AG08396 (cell line): ENCODE measurements at regions not wholly inside any gene's neighbourhood (a gene's known extent, or its start where the extent isn't known, plus 50 kb on each side); places are given as distances from the start of the nearest gene placed in this dataset.

Experiments used
- DNase-seq: peaks from one replicate; pipeline ENCODE4 v3.0.0; 2012; ENCODE audit warnings: low spot score, mixed read lengths

- no peak for DNase-seq
Observed at GRCh38 chr16:85990861-85991301, 91.9 kb downstream of the IRF8 start.

- no peak for DNase-seq
Observed at GRCh38 chr16:85991425-85991824, 92.5 kb downstream of the IRF8 start.

GRCh38 chr16:85991856-85992255 lies 92.9 kb downstream of the IRF8 start:
- no peak for DNase-seq

- no peak for DNase-seq
Observed at GRCh38 chr16:85992359-85992758, 93.4 kb downstream of the IRF8 start.

GRCh38 chr16:85992779-85993178 lies 93.8 kb downstream of the IRF8 start:
- DNase-seq: no peak

GRCh38 chr16:85994492-85995490 lies 95.8 kb downstream of the IRF8 start:
- no peak for DNase-seq

GRCh38 chr16:85995541-85996423 lies 96.8 kb downstream of the IRF8 start:
- DNase-seq: no peak

GRCh38 chr16:85996843-85997242 lies 97.9 kb downstream of the IRF8 start:
- DNase-seq: no peak

GRCh38 chr16:85998171-85998867 lies 99.4 kb downstream of the IRF8 start:
- no peak for DNase-seq

GRCh38 chr16:85998868-85999729 lies 100.1 kb downstream of the IRF8 start:
- no peak for DNase-seq

- DNase-seq: no peak
Observed at GRCh38 chr16:85999778-86000177, 100.8 kb downstream of the IRF8 start.

GRCh38 chr16:86002178-86002900 lies 103.4 kb downstream of the IRF8 start:
- no peak for DNase-seq

GRCh38 chr16:86007524-86007923 lies 108.6 kb downstream of the IRF8 start:
- no peak for DNase-seq

GRCh38 chr16:86010680-86011141 lies 111.7 kb downstream of the IRF8 start:
- no peak for DNase-seq

- no peak for DNase-seq
Observed at GRCh38 chr16:86011532-86011931, 112.6 kb downstream of the IRF8 start.

- no peak for DNase-seq
Observed at GRCh38 chr16:86012221-86012620, 113.3 kb downstream of the IRF8 start.

- no peak for DNase-seq
Observed at GRCh38 chr16:86013867-86014266, 114.9 kb downstream of the IRF8 start.

- DNase-seq: no peak
Observed at GRCh38 chr16:86015606-86016005, 116.6 kb downstream of the IRF8 start.

GRCh38 chr16:86016201-86016965 lies 117.4 kb downstream of the IRF8 start:
- DNase-seq: peak; percentile 82
